ENCODE measurements at regions not wholly inside any gene's neighbourhood (a gene's known extent, or its start where the extent isn't known, plus 50 kb on each side); places are given as distances from the start of the nearest gene placed in this dataset.

DNA sequence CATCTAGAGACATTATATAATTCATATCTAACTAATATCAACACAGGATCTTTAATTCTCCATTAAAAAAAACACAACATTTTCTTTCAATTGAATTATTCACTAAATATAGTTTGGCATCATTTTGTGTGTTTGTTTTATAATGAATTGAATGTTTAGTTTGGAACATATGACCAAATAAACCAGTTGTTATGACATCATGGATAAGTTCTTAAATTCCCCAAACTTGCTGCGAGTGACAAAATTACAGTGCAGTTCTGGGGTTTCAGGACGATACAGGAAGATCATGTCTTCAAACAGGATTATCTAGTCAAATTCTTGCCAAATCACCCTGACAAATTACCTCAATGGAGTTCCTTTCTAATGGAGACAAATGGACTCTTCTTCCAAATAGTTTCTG is 473.6 kb downstream of the EPM2A start:
- TF ChIP-seq, protein P1, sequence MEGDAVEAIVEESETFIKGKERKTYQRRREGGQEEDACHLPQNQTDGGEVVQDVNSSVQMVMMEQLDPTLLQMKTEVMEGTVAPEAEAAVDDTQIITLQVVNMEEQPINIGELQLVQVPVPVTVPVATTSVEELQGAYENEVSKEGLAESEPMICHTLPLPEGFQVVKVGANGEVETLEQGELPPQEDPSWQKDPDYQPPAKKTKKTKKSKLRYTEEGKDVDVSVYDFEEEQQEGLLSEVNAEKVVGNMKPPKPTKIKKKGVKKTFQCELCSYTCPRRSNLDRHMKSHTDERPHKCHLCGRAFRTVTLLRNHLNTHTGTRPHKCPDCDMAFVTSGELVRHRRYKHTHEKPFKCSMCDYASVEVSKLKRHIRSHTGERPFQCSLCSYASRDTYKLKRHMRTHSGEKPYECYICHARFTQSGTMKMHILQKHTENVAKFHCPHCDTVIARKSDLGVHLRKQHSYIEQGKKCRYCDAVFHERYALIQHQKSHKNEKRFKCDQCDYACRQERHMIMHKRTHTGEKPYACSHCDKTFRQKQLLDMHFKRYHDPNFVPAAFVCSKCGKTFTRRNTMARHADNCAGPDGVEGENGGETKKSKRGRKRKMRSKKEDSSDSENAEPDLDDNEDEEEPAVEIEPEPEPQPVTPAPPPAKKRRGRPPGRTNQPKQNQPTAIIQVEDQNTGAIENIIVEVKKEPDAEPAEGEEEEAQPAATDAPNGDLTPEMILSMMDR (conservative IDR thresholded peaks at IDR 0.05; ENCODE audit: low read depth in 2 of 2), result no peak
- no peak for TF ChIP-seq NANOG (IDR thresholded peaks at IDR 0.05; ENCODE audit: borderline replicate concordance)
- no peak for TF ChIP-seq JUNB (IDR thresholded peaks at IDR 0.05; ENCODE audit: unreplicated experiment)
- TF ChIP-seq EZH2phosphoT487 (IDR thresholded peaks at IDR 0.05; ENCODE audit: unreplicated experiment), result no peak
- TF ChIP-seq, protein P2, sequence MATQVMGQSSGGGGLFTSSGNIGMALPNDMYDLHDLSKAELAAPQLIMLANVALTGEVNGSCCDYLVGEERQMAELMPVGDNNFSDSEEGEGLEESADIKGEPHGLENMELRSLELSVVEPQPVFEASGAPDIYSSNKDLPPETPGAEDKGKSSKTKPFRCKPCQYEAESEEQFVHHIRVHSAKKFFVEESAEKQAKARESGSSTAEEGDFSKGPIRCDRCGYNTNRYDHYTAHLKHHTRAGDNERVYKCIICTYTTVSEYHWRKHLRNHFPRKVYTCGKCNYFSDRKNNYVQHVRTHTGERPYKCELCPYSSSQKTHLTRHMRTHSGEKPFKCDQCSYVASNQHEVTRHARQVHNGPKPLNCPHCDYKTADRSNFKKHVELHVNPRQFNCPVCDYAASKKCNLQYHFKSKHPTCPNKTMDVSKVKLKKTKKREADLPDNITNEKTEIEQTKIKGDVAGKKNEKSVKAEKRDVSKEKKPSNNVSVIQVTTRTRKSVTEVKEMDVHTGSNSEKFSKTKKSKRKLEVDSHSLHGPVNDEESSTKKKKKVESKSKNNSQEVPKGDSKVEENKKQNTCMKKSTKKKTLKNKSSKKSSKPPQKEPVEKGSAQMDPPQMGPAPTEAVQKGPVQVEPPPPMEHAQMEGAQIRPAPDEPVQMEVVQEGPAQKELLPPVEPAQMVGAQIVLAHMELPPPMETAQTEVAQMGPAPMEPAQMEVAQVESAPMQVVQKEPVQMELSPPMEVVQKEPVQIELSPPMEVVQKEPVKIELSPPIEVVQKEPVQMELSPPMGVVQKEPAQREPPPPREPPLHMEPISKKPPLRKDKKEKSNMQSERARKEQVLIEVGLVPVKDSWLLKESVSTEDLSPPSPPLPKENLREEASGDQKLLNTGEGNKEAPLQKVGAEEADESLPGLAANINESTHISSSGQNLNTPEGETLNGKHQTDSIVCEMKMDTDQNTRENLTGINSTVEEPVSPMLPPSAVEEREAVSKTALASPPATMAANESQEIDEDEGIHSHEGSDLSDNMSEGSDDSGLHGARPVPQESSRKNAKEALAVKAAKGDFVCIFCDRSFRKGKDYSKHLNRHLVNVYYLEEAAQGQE (IDR thresholded peaks at IDR 0.05; ENCODE audit: unreplicated experiment), result no peak

All from GM23338 (cell line).